ENCODE measurements at regions not wholly inside any gene's neighbourhood (a gene's known extent, or its start where the extent isn't known, plus 50 kb on each side); places are given as distances from the start of the nearest gene placed in this dataset.

DNA sequence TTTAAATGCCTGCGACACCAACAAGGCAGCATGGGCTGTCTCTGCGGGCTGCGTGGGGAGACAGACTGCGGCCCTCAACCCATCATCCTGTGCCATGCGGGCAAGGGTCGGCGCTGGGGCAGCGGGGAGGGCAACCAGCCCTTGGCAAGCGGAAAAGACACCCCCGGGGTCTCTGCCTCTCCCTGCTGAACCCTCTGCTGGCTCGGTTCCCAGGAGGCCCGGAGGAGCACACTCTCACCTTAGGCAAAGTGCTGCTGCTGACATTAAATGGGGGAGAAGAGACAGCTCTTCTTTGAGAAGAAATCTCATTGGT is 129.6 kb upstream of the PPP1R26 start:
- Histone ChIP-seq H3K27ac (ENCODE audit: extremely low read depth, low read depth, low read length) (no peak overlapping the region), H3K4me2 (ENCODE audit: insufficient read depth, low read length) (no peak overlapping the region), H3K4me3 (no peak overlapping the region), H3K9me3 (replicated peaks; ENCODE audit: control insufficient read depth, insufficient read depth, low read depth, low read length) (no peaks in the 10 kb centered on the region), H3K79me2 (ENCODE audit: control insufficient read depth, insufficient read depth, low read length) (no peaks in the 10 kb centered on the region), H3K9me1 (ENCODE audit: control insufficient read depth, insufficient read depth, low read length) (peaks cover 2% of the 10 kb centered on the region), H3K27me3 (ENCODE audit: control insufficient read depth in 2 of 2, insufficient read depth in 2 of 2, low read length in 2 of 2) (peaks cover 40 to 85% of the 10 kb centered on the region in 2 experiments), H3K4me1 (replicated peaks in 1 of 2; ENCODE audit: control insufficient read depth in 2 of 2, insufficient read depth in 2 of 2, low read length in 2 of 2) (no peaks in the 10 kb centered on the region; a peak in 1 of 5 replicates), H4K20me1 (replicated peaks; ENCODE audit: control insufficient read depth, insufficient read depth, low read length) (peaks cover 25% of the 10 kb centered on the region), H2AFZ (ENCODE audit: low read depth, low read length) (no peak overlapping the region), H3K36me3 (ENCODE audit: control insufficient read depth, insufficient read depth, low read length) (no peaks in the 10 kb centered on the region), H3K9ac (ENCODE audit: insufficient read depth in 1 of 2, low read depth in 2 of 2, low read length in 2 of 2) (no peak overlapping the region)
- TF ChIP-seq NUFIP1 (IDR thresholded peaks at IDR 0.05; ENCODE audit: partially characterized antibody) (no peak), ELF4 (CRISPR knock-in tag; IDR thresholded peaks at IDR 0.05) (no peak)
- TF ChIP-seq, protein P1, sequence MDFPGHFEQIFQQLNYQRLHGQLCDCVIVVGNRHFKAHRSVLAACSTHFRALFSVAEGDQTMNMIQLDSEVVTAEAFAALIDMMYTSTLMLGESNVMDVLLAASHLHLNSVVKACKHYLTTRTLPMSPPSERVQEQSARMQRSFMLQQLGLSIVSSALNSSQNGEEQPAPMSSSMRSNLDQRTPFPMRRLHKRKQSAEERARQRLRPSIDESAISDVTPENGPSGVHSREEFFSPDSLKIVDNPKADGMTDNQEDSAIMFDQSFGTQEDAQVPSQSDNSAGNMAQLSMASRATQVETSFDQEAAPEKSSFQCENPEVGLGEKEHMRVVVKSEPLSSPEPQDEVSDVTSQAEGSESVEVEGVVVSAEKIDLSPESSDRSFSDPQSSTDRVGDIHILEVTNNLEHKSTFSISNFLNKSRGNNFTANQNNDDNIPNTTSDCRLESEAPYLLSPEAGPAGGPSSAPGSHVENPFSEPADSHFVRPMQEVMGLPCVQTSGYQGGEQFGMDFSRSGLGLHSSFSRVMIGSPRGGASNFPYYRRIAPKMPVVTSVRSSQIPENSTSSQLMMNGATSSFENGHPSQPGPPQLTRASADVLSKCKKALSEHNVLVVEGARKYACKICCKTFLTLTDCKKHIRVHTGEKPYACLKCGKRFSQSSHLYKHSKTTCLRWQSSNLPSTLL (IDR thresholded peaks at IDR 0.05): no peak
- intact Hi-C loops (cut with micrococcal nuclease): no loop called here
- POLR2A ChIA-PET: no interaction called here
- in situ Hi-C loops (cut with MboI): no loop called here
- 2% methylated on average over 12 of the region's 12 CpGs for WGBS (ENCODE audit: insufficient coverage, low coverage, missing lambda C conversion rate)
- no peak for ATAC-seq
- no peak for FAIRE-seq
- no TSS peak for BruUV-seq (replicated peaks)
- no peak for DNase-seq (ENCODE audit: extremely low read depth in 1 of 4, low spot score in 3 of 4)
- CTCF ChIA-PET (ENCODE audit: low intra/inter-chr PET ratio): no interaction called here

DNA sequence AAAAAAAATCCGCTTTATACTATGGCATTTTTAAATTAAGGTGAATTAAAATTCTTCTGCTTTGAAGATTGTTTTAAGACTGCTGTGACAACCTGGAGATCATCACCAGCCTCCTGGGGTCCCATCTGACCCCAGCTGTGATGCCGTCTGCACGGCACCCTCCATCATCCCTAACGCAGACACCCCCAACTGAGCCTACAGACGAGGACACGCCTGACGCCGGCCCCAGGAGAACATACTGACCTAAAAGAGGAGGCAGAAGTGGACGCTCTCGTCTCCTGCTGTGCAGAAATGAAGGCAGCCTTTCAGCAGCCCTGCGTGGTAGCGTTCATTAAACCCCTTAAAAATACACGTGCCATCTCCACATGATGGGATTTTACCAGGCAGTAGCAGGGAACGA is 125.6 kb upstream of the PPP1R26 start:
- no peak overlapping the region for H3K4me2 ChIP-seq (ENCODE audit: insufficient read depth, low read length)
- H3K4me1 ChIP-seq (replicated peaks in 1 of 2; ENCODE audit: control insufficient read depth in 2 of 2, insufficient read depth in 2 of 2, low read length in 2 of 2): peaks cover 0 to 6% of the 10 kb centered on the region in 2 experiments; a peak in 2 of 5 replicates
- BruUV-seq (replicated peaks): no TSS peak
- H3K36me3 ChIP-seq (ENCODE audit: control insufficient read depth, insufficient read depth, low read length): no peaks in the 10 kb centered on the region
- DNase-seq (ENCODE audit: extremely low read depth in 1 of 4, low spot score in 3 of 4): no peak
- intact Hi-C loops (cut with micrococcal nuclease): no loop called here
- in situ Hi-C loops (cut with MboI): no loop called here
- peaks cover 55 to 84% of the 10 kb centered on the region in 2 experiments for H3K27me3 ChIP-seq (ENCODE audit: control insufficient read depth in 2 of 2, insufficient read depth in 2 of 2, low read length in 2 of 2)
- no peak overlapping the region for H2AFZ ChIP-seq (ENCODE audit: low read depth, low read length)
- FAIRE-seq: no peak
- H3K4me3 ChIP-seq: no peak overlapping the region
- H3K27ac ChIP-seq (ENCODE audit: extremely low read depth, low read depth, low read length): no peak overlapping the region
- no peak for TF ChIP-seq MAFF (IDR thresholded peaks at IDR 0.05; ENCODE audit: low read length)
- TF ChIP-seq, protein P2, sequence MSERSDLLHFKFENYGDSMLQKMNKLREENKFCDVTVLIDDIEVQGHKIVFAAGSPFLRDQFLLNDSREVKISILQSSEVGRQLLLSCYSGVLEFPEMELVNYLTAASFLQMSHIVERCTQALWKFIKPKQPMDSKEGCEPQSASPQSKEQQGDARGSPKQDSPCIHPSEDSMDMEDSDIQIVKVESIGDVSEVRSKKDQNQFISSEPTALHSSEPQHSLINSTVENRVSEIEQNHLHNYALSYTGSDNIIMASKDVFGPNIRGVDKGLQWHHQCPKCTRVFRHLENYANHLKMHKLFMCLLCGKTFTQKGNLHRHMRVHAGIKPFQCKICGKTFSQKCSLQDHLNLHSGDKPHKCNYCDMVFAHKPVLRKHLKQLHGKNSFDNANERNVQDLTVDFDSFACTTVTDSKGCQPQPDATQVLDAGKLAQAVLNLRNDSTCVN (CRISPR knock-in tag; IDR thresholded peaks at IDR 0.05): no peak
- TF ChIP-seq, protein P3, sequence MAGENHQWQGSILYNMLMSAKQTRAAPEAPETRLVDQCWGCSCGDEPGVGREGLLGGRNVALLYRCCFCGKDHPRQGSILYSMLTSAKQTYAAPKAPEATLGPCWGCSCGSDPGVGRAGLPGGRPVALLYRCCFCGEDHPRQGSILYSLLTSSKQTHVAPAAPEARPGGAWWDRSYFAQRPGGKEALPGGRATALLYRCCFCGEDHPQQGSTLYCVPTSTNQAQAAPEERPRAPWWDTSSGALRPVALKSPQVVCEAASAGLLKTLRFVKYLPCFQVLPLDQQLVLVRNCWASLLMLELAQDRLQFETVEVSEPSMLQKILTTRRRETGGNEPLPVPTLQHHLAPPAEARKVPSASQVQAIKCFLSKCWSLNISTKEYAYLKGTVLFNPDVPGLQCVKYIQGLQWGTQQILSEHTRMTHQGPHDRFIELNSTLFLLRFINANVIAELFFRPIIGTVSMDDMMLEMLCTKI (IDR thresholded peaks at IDR 0.05; ENCODE audit: partially characterized antibody): no peak
- TF ChIP-seq MEIS2 (IDR thresholded peaks at IDR 0.05; ENCODE audit: partially characterized antibody): no peak
- no peak for TF ChIP-seq SMARCC2 (IDR thresholded peaks at IDR 0.05; ENCODE audit: low read depth)
- H3K79me2 ChIP-seq (ENCODE audit: control insufficient read depth, insufficient read depth, low read length): no peaks in the 10 kb centered on the region
- ChIA-PET CTCF (ENCODE audit: low intra/inter-chr PET ratio) (no interaction called here), POLR2A (no interaction called here)
- ATAC-seq: no peak
- H4K20me1 ChIP-seq (replicated peaks; ENCODE audit: control insufficient read depth, insufficient read depth, low read length): peaks cover 10% of the 10 kb centered on the region; the same call in 1 of the 2 replicates
- H3K9me3 ChIP-seq (replicated peaks; ENCODE audit: control insufficient read depth, insufficient read depth, low read depth, low read length): no peaks in the 10 kb centered on the region
- no peak overlapping the region for H3K9ac ChIP-seq (ENCODE audit: insufficient read depth in 1 of 2, low read depth in 2 of 2, low read length in 2 of 2)
- WGBS (ENCODE audit: insufficient coverage, low coverage, missing lambda C conversion rate): 1% methylated on average over 14 of the region's 14 CpGs
- no peaks in the 10 kb centered on the region for H3K9me1 ChIP-seq (ENCODE audit: control insufficient read depth, insufficient read depth, low read length)

Measured in K562 (cell line).